ENCODE measurements at regions not wholly inside any gene's neighbourhood (a gene's known extent, or its start where the extent isn't known, plus 50 kb on each side); places are given as distances from the start of the nearest gene placed in this dataset.

DNA sequence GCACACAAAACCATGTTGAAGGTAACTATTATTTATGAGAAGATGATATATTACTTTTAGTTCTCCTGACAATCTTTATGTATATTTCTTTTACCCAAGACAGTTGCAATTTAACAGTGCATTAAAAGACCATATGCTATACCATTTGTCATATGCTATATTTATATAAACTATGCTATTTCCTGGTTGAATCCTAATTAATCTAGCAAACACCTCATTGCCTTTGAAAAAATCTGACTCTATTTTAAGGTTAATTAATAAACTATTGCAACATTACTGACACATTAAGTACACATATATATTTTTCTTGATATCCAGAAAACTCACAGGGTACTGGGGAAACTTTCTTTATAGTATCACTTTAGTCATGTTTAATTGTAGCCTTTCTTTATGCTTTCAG is 649.4 kb upstream of the PCDH20 start:
- no peak for DNase-seq

DNA sequence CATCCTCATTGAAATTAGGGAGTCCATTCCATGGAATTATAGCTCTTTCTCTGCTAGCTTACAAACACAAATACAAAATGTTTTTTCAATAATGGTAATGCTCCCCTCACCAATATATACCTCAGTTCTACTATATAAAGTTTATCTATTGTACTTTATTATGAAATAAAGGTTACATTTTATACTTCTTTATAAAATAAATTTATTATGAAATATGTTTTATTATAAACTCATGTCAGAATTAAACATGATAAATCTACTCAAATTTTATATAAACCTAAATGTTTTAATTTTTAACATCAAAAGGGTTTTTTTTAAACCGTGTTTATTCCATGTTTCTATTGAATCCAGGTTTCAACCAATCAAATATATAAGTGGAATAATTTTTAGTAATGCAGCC is 646.1 kb upstream of the PCDH20 start:
- no peak for DNase-seq

DNA sequence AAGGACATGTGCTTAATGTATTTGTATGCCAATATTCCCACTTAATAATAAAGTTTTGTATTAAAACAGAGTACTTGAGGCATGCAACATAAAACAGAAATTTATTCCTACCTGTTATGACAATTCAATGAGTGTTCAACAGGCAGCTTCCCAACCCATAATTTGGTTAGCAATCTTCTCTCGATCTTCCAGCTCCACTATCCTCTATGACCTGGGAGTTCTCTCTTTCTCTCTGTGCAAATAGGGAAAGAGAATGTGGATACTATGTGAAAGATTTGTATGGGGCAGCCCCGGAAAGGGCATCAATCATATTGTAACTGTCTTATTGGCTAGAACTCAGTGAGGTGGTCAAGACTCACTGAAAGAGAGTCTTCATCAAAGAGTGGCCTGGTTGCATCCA is 644.9 kb upstream of the PCDH20 start:
- DNase-seq: no peak

DNA sequence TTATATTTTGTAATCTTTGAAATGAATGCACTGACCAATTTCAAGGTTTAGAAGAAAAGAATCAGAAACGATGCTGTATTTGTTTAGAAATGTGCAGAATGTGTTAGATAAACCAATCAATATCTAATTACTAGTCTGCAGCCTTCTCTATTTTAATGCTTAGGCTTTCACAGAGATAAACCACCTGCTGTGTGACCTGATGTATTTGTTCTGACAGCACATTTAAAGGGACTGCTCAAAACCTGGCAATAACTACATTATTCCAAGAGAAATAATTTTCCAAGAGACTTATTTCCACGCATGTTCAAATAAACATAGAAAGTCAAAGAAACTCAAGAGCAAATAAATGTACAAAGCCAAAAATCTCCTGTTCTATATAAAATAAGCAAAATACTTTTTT is 641.6 kb upstream of the PCDH20 start:
- no peak for DNase-seq

DNA sequence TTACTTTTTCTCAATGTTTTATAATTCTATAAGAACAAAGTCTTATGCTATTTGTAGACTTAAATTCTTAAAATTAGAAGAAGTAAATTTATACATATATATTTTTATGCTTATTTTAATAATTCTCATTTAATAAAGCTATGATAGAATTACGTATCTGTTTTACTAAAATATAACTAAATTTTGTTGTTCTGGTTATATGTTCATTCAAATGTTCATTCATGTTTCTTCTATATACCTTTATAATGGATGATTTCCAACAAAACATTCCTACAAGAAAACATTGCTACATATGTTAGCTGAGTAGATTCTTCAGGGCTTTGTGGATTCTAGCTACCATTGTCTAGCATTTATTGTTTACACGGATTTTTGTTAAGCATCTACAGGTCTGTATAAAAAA is 634.3 kb upstream of the PCDH20 start:
- no peak for DNase-seq

DNA sequence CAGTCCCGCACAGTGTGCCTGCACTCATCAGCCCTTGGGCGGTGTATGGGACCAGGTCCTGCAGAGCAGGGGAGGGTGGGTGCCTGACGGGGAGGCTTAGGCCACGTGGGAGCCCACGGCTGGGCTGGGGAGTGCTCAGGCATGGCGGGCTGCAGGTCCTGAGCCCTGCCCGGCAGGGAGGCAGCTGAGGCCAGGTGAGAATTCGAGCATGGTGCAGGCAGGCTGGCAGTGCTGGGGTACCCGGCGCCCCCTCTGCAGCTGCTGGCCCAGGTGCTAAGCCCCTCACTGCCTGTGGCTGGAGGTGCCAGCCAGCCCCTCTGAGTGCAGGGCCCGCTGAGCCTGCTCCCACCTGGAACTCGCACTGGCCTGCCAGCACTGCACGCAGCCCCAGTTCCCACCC is 630.9 kb upstream of the PCDH20 start:
- DNase-seq: no peak

DNA sequence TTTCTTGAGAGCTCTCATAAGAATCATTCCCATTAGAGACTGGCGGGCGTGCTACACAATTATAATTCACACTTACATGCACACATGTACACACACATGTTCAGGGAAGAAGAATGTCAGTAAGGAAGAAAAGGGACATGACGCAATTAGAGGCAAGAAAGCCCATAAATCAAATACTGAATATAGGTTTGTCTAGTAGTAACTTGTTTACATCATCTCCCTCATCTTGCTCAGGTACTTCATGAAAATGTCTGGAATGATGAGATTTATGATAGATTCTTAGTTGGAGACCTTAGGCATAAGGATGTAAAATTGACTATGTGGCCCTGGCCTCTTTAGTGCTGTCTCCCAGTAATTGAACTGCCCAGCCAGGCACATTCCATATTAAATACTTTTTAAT is 628.0 kb upstream of the PCDH20 start:
- DNase-seq: no peak

DNA sequence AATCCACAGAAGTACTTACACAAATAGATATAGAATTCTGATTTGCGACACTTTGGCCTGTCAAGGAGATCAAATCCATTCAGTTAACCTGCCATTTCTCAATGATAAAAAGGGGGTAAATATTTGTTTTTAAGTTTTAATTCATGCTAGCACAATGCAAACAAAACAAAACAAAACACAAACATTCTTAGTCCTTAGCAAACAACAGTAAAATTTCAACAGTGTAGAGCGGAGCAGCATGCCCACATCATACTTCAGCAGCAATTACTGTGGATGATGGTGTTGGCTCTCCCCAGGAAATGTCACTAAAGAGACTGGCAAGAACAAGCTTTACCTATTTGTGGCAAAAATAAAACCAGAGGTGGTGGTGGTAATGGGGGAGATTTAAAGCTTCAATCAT is 625.2 kb upstream of the PCDH20 start:
- DNase-seq: no peak

DNA sequence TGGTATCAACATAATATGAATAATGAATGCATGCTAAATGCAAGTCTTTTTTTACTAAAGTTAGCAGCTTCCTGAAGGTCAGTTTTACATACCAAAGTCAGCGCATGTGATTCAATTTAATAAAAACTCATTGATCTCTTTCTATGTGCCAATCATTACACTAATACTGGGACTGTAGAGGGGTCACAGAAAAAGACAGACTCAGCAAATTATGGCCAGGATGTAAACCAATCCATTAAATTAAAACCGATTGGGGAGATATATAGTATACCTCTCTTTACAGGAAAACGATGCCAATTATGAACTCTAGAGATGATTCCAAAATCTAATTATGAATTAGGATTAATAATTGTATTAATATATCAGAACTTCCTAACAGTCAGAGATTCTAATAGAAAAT is 624.4 kb upstream of the PCDH20 start:
- DNase-seq: no peak

DNA sequence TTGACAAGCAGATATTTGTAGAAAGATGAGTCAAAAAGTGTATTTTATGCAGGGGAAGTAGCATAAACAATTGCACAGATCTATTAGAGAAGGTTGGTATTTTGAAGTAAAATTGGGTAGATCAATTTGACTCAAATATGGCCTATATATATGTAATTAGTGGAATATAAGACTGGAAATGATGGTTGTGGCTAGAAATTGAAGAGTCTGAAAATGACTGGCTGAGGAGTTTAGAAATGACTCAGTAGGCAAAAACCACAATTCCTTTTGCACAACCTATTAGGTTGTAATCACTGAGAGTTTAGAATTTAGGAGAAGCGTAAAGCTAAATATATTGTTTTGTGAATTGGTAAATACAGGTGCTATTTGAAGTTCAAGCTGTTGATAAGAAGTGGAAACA is 622.6 kb upstream of the PCDH20 start:
- DNase-seq: no peak

DNA sequence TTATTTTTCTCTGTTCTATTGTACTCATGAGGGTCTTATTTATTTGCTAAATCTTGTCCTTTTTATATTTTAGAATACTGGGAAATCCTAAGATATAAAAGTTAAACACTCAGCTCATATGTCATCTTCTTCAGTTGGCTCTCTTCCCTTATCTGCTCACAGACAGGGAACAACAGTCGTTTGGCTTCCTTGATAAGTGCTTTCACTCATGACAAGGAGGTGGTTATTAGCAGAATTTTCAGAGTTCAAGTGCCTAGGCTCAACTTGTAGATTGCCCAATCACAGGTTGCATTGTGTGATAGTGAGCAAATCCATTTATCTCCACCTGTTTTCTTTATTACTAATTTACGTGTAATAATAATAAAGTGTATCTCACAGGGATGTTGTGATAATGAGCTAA is 620.3 kb upstream of the PCDH20 start:
- DNase-seq: no peak

DNA sequence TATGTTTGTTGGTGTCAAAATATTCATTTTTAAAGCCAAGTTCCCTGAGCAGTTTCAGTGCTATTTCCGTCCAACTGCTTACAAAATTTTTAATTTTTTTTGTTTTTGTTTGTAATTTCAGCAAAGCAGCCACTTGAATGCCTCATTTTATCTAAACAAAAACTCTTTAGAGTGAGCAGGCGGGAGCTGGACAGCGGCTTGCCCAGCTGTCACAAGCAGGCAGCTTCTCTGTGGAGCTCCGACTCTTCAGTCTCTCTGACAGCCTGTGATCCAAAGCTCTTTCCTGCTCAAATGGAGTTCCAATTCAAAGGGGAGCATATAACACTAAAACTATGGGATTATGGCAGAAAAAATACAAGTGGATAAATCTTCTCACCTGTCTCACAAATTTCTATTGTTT is 618.3 kb upstream of the PCDH20 start:
- DNase-seq: no peak

DNA sequence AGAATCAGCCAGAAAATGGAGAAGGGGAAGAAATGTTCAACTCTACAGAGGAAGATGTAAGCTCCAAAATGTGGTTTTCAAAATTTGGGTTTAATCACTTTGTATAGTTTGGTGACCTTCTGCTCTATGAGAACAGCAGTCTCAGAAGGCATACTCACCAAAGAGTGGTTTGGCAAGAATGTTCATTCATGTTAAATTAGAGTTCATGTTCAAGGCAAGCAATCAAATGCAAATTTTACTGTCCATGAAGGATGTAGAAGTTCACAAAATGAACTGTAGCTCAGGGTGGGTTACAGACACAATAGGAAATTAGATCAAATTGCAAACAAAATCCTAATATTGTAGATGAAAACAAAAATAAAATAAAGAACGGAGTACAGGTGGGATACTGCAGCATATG is 606.7 kb upstream of the PCDH20 start:
- DNase-seq: no peak

DNA sequence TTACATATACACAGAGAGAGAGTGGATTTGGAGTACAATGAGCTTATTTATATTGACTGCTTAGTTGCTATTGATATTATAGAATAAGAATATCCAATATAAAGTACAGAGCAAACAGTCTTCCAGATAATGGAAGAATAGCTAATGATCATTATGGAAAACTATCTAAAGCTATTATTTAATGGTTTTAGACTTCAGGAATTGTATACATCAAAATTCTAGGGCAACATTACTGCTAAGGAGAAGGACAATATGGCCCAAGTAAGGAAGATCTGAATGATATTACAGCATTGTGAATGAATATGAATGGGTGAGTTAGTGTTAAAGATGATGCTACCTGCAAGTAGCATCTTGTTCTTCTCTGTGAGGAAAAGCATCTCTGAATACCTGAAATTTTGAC is 604.2 kb upstream of the PCDH20 start:
- no peak for DNase-seq

DNA sequence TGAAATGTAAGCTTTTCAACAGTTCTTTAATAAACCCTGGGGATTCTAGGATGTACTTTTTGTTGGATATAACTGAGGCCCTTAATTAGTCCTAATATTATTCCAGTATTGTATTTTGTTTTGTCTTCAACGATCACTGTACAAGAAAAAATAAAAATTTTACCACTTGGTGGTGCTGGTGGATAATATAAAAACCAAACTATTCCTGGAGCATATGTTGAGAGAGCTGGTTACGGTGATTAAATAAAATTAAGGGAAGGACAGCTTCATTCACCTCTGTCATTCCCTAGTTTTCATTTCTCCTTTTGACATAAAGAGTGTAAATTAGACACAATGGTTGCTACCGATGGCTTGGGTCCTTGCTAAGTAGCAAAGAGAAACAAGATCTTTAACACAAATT is 598.6 kb upstream of the PCDH20 start:
- no peak for DNase-seq

DNA sequence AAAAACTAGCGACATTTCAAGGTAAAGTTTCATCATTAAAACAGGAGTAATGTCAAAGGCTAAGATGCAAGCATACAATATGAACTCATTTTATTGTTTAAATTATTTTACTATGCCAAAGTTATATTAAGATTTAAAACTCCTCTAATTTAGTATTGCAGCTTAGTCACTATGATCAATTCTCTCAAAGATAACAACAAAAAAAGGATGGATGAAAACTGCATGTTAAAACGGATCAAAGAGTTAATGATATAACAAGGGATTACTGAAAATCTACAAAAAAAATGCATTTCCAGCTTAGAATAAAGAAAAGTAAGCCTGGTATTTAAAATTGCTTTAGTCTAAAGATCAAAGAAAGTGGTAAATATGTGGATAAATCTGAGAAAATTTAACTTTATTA is 587.8 kb upstream of the PCDH20 start:
- no peak for DNase-seq

DNA sequence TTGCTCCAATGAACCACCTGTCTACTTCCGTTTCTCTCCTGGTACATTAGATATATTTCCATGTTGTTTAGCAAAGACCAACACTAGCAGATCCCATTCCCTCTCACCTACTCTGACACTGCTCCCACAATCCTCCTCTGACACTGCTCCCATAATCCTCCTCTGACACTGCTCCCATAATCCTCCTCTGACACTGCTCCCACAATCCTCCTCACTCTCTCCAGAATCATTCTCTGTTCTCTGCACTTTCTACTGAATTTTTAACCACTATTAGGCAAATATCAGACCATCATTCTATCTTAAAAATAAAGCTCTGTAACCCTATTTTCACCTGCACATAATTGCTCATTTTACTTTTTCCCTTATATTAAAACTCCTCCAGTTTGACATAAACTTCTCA is 578.5 kb upstream of the PCDH20 start:
- DNase-seq: no peak

DNA sequence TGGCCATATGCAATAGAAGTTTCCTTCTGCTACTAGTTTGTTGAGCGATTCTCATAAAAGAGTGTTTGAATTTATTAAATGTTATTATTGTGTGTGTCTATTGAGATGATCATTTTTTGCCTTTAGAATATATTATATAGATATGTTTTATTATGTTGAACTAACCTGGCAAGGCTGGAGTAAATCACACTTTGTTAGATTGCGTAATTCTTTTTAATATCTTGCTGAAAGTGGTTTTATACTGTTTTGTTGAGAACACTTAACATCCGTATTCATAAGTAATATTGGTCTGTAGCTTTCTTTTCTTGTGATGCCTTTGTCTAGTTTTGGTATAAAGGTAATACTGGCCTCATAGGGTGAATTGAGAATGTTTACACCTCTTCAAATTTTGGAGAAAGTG is 574.3 kb upstream of the PCDH20 start:
- DNase-seq: no peak

DNA sequence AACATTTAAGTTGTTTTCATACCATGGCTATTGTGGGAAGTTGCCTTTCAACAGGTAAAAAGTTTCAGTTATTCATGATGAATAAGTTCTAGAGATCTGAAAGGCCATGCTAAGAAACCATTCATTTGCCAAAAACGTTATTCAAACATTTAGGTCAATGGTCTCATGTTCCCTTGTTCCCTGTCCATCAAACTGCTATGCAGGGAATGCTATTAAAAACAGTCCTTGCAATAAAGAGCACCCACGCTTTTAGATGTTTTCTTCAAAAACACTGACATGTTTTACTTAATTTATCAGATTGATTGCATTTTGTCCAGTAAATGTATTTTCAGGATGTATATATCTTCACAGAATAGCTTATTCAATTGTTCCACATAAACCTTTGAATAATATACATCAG is 573.2 kb upstream of the PCDH20 start:
- no peak for DNase-seq

DNA sequence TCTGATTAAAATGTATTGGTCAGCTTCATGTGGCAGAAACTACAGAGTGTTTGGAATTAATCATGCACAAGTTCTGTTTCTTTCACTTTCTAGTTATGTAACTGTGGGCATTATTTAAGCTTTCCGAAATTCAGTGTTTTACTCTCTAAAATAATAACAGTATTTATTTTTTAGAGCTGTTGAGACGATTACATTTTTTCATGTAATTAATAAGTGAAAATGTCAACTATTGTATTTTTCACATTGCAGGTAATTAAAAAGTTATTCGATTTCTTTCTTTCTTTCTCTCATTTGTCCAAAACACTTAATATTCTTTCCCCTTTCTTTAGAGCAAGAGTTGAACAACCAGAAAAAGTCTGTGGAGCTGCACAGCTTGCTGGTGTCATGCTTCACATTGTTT is 559.4 kb upstream of the PCDH20 start:
- DNase-seq: no peak

DNA sequence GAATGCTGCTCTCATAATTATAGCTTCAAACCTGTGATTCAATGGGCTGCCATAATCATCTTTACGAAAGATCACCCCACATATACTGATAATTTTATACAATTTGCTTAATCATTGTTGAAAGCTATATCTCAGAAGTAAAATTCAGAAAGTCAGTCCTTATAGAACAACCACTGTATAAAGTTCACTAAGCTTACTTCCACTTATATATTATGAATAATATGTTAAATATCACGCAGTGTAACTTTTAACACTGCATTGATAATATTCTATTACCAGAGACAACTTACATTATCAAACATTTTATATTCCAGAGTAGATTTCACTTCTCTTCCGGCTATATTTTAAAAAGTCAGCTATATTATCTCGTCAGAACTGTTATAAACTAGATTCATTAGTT is 550.1 kb upstream of the PCDH20 start:
- no peak for DNase-seq

DNA sequence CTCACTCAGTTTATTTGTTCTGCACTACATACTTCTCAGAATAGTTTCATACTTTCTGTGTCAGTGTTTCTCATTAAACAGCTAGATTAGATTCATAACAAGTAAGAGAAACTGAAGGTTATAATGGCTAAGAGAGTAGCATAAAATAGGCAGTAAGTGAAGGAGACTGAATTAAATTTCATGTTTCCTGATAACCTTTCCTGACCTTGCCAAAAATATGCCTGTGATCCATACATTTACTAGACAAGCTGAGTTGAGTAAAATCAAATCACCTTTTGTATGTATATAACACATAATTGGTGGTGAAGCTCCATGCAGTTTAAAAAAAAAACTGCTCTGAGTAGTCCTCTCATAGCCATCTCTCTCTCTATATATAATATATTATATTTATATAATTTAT is 545.3 kb upstream of the PCDH20 start:
- DNase-seq: no peak

DNA sequence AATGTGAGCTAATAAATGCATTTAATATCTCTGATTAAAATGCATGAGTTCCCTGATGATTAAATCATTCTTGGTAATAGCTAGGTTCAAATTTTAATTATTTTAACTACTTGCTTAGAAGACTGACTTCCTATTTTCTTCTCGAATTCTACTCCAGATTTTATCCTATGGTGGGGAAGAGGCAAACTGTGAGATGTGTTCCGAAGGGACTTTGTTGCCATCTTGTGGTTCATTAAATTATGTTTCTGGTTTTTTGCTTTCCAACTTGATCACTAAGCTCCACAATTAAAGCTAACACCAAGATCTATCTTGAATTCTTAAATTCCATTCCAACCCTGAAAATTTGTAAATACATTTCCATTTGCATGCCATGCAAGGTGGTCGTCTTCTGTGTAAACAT is 538.4 kb upstream of the PCDH20 start:
- DNase-seq: no peak

DNA sequence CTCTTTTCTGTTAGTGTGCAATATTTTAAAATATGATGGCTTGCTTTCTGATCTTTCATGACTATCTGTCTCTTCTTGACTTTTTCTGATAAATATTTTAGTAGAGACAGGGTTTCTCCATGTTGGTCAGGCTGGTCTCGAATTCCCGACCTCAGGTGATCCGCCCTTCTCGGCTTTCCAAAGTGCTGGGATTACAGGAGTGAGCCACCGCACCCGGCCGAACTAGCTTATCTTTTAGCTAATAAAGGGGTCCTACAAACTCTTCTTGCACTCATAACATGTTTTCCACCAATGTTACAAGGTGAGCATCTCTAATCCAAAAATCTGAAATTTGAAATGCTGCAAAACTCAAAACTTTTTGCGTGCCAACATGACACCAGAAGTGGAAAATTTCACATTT is 535.2 kb upstream of the PCDH20 start:
- no peak for DNase-seq

DNA sequence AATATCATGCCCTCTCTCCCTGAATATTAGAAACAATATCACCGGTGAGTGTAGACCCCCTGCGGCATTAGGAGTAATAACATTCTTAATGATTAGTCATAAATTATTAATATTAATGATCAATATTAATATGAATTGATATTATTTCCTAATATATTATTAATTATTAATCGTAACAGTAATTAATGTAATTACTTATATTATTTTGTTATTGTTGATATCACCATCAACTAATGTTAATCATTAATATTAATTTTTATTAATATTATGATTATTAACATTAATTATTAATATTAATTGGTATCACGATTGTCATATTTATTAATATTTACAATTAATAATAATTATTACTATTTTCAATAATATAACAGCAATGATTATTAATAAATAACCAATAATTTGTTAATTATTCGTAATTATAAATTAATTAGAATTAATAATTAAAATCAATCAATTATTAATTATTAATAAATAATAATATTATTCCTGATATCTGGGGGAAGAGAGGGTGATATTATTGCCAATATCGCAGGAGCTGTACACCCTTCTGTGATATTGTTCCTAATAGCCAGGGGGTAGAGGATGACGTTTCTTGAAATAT is 528.8 kb upstream of the PCDH20 start:
- no peak for DNase-seq

DNA sequence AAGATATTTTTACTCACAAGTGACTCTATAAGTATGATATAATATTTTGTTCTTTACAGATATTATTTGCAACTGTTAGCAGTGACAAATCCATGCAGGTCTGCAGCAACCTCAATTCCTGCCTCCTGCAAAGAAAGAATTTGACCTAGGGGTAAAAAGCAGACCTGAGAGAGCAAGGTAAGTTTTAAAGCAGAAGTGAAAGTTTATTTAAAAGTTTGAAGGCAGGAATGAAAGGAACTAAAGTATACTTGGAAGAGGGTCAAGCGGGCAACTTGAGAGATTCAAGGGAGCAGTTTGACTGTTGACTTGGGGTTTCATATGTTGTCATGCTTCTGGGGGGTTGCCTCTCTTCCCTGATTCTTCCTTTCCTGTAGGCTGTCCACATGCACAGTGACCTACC is 520.1 kb upstream of the PCDH20 start:
- DNase-seq: no peak
